Tibial nerve (tissue), 4 donors: ENCODE measurements at regions not wholly inside any gene's neighbourhood (a gene's known extent, or its start where the extent isn't known, plus 50 kb on each side); places are given as distances from the start of the nearest gene placed in this dataset.

ENCODE experiments used
- DNase-seq, 2 donors: peaks; one replicate each; pipeline ENCODE4 v3.0.0-alpha.2; 2019; ENCODE audit warnings: low spot score in 2 of 2
- H3K27ac ChIP-seq, 4 donors: fragments of 200-600 bp; sonication (generic) in 3 of 4; one replicate each; pipeline ENCODE4 v1.5.1; 2017 to 2019; ENCODE audit warnings: mild to moderate bottlenecking in 1 of 4
- H3K27me3 ChIP-seq, 2 donors: fragments of 200-600 bp; sonication (generic) in 1 of 2; one replicate each; pipeline versions ENCODE4 v1.5.1 to v1.6.0; 2017 to 2019
- H3K36me3 ChIP-seq, 3 donors: fragments of 200-600 bp; sonication (generic); one replicate each; pipeline ENCODE4 v1.5.1; 2018 to 2019
- H3K4me1 ChIP-seq, 4 donors: fragments of 200-600 bp; sonication (generic) in 3 of 4; one replicate each; pipeline ENCODE4 v1.5.1; 2017 to 2019
- H3K4me3 ChIP-seq, 4 donors: fragments of 200-600 bp; sonication (generic) in 3 of 4; one replicate each; pipeline ENCODE4 v1.5.1; 2017 to 2019; ENCODE audit warnings: mild to moderate bottlenecking in 1 of 4, moderate library complexity in 1 of 4
- H3K9me3 ChIP-seq, 4 donors: fragments of 200-600 bp; sonication (generic) in 3 of 4; one replicate each; pipeline ENCODE4 v1.5.1; 2017 to 2019
- EP300 ChIP-seq, 2 donors: sonication (generic); formaldehyde crosslinking; IDR thresholded peaks; one replicate each; pipeline ENCODE4 v1.6.1; 2017; ENCODE audit warnings: antibody characterized with exemption in 2 of 2, mild to moderate bottlenecking in 1 of 2
- POLR2A ChIP-seq, 2 donors: fragments of 450-650 bp; IDR thresholded peaks; one replicate each; pipeline ENCODE4 v1.6.1; 2017; ENCODE audit warnings: antibody characterized with exemption in 2 of 2, mild to moderate bottlenecking in 2 of 2, moderate library complexity in 2 of 2
- WGBS, 2 donors: methylation state at CpG; one replicate each; pipeline ENCODE4 v1.1.5; 2018; 5-methylcytosine and 5-hydroxymethylcytosine counted together
- TF ChIP-seq, protein P1 (sequence below), 5 experiments: fragments of 200-600 bp in 3 of 5; fragments of 450-650 bp in 2 of 5; sonication (generic) in 3 of 5; IDR thresholded peaks; one replicate each; pipeline ENCODE4 v1.5.1; 2016 to 2019; ENCODE audit warnings: antibody characterized with exemption in 5 of 5, mild to moderate bottlenecking in 3 of 5, moderate library complexity in 2 of 5

- Histone ChIP-seq H3K4me1 (no peaks in the 10 kb centered on the region), H3K36me3 (no peaks in the 10 kb centered on the region), H3K27me3 (no peaks in the 10 kb centered on the region), H3K27ac (no peak overlapping the region), H3K4me3 (no peak overlapping the region), H3K9me3 (no peaks in the 10 kb centered on the region)
- WGBS, 2 donors, result 75 to 79% methylated on average over 1 of the region's 1 CpG
- DNase-seq, result no peak
- no peak for TF ChIP-seq EP300 (IDR thresholded peaks at IDR 0.05)
- no peak for TF ChIP-seq POLR2A (IDR thresholded peaks at IDR 0.05)
Observed at GRCh38 chr16:6549415-6549814, 783.2 kb upstream of the RBFOX1 start.

GRCh38 chr16:6548507-6548906 is 784.1 kb upstream of the RBFOX1 start:
- 88 to 93% methylated on average over 11 of the region's 11 CpGs for WGBS, 2 donors
- H3K4me3 ChIP-seq, result no peak overlapping the region
- DNase-seq, result no peak
- H3K9me3 ChIP-seq, result no peaks in the 10 kb centered on the region
- H3K27ac ChIP-seq, result no peak overlapping the region
- H3K4me1 ChIP-seq, result no peaks in the 10 kb centered on the region
- no peaks in the 10 kb centered on the region for H3K27me3 ChIP-seq
- TF ChIP-seq EP300 (IDR thresholded peaks at IDR 0.05), result no peak
- TF ChIP-seq, protein P1, sequence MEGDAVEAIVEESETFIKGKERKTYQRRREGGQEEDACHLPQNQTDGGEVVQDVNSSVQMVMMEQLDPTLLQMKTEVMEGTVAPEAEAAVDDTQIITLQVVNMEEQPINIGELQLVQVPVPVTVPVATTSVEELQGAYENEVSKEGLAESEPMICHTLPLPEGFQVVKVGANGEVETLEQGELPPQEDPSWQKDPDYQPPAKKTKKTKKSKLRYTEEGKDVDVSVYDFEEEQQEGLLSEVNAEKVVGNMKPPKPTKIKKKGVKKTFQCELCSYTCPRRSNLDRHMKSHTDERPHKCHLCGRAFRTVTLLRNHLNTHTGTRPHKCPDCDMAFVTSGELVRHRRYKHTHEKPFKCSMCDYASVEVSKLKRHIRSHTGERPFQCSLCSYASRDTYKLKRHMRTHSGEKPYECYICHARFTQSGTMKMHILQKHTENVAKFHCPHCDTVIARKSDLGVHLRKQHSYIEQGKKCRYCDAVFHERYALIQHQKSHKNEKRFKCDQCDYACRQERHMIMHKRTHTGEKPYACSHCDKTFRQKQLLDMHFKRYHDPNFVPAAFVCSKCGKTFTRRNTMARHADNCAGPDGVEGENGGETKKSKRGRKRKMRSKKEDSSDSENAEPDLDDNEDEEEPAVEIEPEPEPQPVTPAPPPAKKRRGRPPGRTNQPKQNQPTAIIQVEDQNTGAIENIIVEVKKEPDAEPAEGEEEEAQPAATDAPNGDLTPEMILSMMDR (IDR thresholded peaks at IDR 0.05), result no peak
- no peak for TF ChIP-seq POLR2A (IDR thresholded peaks at IDR 0.05)
- H3K36me3 ChIP-seq, result no peaks in the 10 kb centered on the region

DNA sequence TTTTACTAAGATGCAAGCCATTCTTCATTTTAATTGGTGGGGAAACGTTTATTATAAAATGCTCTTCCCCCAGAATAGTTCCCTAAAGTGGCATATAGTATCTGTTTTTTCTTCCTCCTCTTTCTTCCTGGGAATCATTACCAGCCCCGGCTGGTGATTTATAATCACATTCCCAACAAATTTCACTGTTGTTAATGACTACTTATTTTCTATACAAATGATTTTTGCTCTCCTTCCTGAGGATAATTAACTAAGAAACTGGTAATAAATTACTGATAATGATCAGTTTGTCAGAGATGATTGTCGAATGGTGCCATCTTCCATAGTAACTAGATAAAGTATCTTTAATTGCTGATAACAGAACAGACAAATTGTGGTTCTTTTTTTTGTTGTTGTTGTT is 785.5 kb upstream of the RBFOX1 start:
- DNase-seq, result no peak
- TF ChIP-seq, protein P1 (IDR thresholded peaks at IDR 0.05), result no peak
- TF ChIP-seq EP300 (IDR thresholded peaks at IDR 0.05) (no peak), POLR2A (IDR thresholded peaks at IDR 0.05) (no peak)
- Histone ChIP-seq H3K9me3 (no peaks in the 10 kb centered on the region), H3K4me3 (no peak overlapping the region), H3K36me3 (no peaks in the 10 kb centered on the region), H3K27me3 (no peaks in the 10 kb centered on the region), H3K4me1 (no peaks in the 10 kb centered on the region), H3K27ac (no peak overlapping the region)
- 49 to 51% methylated on average over 3 of the region's 3 CpGs for WGBS, 2 donors

- Histone ChIP-seq H3K4me1 (no peaks in the 10 kb centered on the region), H3K9me3 (no peaks in the 10 kb centered on the region), H3K4me3 (no peak overlapping the region), H3K36me3 (no peaks in the 10 kb centered on the region), H3K27me3 (no peaks in the 10 kb centered on the region), H3K27ac (no peak overlapping the region)
- TF ChIP-seq, protein P1 (IDR thresholded peaks at IDR 0.05), result no peak
- TF ChIP-seq POLR2A (IDR thresholded peaks at IDR 0.05) (no peak), EP300 (IDR thresholded peaks at IDR 0.05) (no peak)
- 83 to 90% methylated on average over 7 of the region's 7 CpGs for WGBS, 2 donors
- DNase-seq, result no peak
Observed at GRCh38 chr16:6545329-6545728, 787.3 kb upstream of the RBFOX1 start.

DNA sequence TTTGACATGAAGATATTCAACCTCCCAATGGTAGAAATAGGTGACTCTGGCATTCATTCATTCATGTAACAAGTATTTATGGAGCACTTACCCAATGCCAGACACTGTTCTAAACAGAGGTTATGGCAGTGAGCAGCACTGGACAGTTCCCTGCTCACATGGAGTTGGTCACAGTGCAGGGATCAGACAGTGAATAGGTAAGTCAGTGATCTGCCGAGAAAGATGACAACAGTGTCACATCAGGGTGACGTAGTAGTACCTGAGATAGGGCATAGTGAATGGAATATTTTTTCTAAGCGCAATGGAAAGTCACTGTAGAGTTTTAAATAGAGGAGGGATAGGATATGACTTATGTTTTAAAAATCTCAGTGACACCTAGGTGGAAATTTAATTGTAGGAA is 791.4 kb upstream of the RBFOX1 start:
- WGBS, 2 donors, result 72 to 77% methylated on average over 3 of the region's 3 CpGs

More for the DNA sequence above, 791.4 kb upstream of the RBFOX1 start:
- Histone ChIP-seq H3K36me3 (no peaks in the 10 kb centered on the region), H3K4me3 (no peak overlapping the region), H3K4me1 (no peaks in the 10 kb centered on the region), H3K9me3 (no peaks in the 10 kb centered on the region), H3K27me3 (no peaks in the 10 kb centered on the region), H3K27ac (no peak overlapping the region)
- no peak for DNase-seq
- TF ChIP-seq, protein P1 (IDR thresholded peaks at IDR 0.05), result no peak
- TF ChIP-seq POLR2A (IDR thresholded peaks at IDR 0.05), result no peak
- no peak for TF ChIP-seq EP300 (IDR thresholded peaks at IDR 0.05)
